ENCODE measurements at regions not wholly inside any gene's neighbourhood (a gene's known extent, or its start where the extent isn't known, plus 50 kb on each side); places are given as distances from the start of the nearest gene placed in this dataset.

DNA sequence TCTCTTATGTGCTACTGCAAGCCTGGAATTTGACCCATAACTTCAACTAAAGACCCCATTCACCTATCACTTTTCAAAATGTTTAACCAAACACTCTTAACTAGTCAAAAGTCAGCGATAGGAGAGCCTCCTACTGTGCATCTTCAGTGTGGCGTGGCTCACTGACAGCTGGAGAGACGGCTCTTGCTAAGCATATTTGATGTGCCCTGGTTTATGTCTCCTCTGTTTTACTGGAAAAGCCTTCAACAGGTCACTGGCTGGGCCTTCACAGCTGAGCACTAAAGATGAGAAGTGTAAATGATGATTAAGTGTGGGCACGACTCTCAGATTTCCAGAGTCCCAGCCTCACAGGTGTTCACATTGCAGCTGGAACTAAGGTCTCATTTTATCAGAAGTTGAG, 472.1 kb downstream of the SEMA3D start:
- TF ChIP-seq, protein P1, sequence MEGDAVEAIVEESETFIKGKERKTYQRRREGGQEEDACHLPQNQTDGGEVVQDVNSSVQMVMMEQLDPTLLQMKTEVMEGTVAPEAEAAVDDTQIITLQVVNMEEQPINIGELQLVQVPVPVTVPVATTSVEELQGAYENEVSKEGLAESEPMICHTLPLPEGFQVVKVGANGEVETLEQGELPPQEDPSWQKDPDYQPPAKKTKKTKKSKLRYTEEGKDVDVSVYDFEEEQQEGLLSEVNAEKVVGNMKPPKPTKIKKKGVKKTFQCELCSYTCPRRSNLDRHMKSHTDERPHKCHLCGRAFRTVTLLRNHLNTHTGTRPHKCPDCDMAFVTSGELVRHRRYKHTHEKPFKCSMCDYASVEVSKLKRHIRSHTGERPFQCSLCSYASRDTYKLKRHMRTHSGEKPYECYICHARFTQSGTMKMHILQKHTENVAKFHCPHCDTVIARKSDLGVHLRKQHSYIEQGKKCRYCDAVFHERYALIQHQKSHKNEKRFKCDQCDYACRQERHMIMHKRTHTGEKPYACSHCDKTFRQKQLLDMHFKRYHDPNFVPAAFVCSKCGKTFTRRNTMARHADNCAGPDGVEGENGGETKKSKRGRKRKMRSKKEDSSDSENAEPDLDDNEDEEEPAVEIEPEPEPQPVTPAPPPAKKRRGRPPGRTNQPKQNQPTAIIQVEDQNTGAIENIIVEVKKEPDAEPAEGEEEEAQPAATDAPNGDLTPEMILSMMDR (conservative IDR thresholded peaks at IDR 0.05; ENCODE audit: low read length), result no peak
- TF ChIP-seq EZH2phosphoT487 (IDR thresholded peaks at IDR 0.05; ENCODE audit: borderline replicate concordance, low read depth, low read length), result no peak
